K562 (cell line): ENCODE measurements at regions not wholly inside any gene's neighbourhood (a gene's known extent, or its start where the extent isn't known, plus 50 kb on each side); places are given as distances from the start of the nearest gene placed in this dataset.

Source experiments
- DNMT1 ChIP-seq: fragments of 450-650 bp; IDR thresholded peaks from 2 replicates; pipeline ENCODE4 v1.6.1; 2016; ENCODE audit warnings: antibody characterized with exemption, mild to moderate bottlenecking
- ELF4 ChIP-seq: fragments of 450-650 bp; formaldehyde crosslinking; IDR thresholded peaks from 2 replicates; pipeline ENCODE4 v1.4.0; 2022; ENCODE audit warnings: missing genetic modification characterization
- NFRKB ChIP-seq: fragments of 450-650 bp; IDR thresholded peaks from 2 replicates; pipeline ENCODE4 v1.6.1; 2016; ENCODE audit warnings: low read depth
- PYGO2 ChIP-seq: fragments of 450-650 bp; IDR thresholded peaks from 2 replicates; pipeline ENCODE4 v1.6.1; 2016; ENCODE audit warnings: mild to moderate bottlenecking, missing genetic modification characterization, moderate library complexity, missing compliant biosample characterization
- SMARCC2 ChIP-seq: fragments of 450-650 bp; IDR thresholded peaks from 2 replicates; pipeline ENCODE4 v1.6.1; 2017; ENCODE audit warnings: antibody characterized with exemption, moderate library complexity, mild to moderate bottlenecking, low read depth
- TBL1XR1 ChIP-seq, 2 experiments: IDR thresholded peaks; 2 replicates each; pipeline ENCODE4 v1.6.1; 2012; ENCODE audit warnings: improper control_type of control experiment in 2 of 2, low read length in 2 of 2, mild to moderate bottlenecking in 1 of 2
- ZNF217 ChIP-seq: sonication (generic); formaldehyde crosslinking; IDR thresholded peaks from 2 replicates; pipeline ENCODE4 v1.8.0; 2022; ENCODE audit warnings: mild to moderate bottlenecking, missing genetic modification reagents
- TF ChIP-seq, protein P1 (sequence below): fragments of 150-350 bp; conservative IDR thresholded peaks from 2 replicates; pipeline ENCODE4 v1.6.1; 2014; ENCODE audit warnings: low read length
- TF ChIP-seq, protein P2 (sequence below): fragments of 250-450 bp; sonication (Bioruptor Pico); IDR thresholded peaks from 2 replicates; pipeline ENCODE4 v1.4.0; 2020
- TF ChIP-seq, protein P3 (sequence below): sonication (generic); formaldehyde crosslinking; IDR thresholded peaks from 2 replicates; pipeline ENCODE4 v1.8.0; 2022; ENCODE audit warnings: missing genetic modification reagents, mild to moderate bottlenecking, borderline replicate concordance
- TF ChIP-seq, protein P4 (sequence below), 2 experiments: fragments of 450-650 bp; IDR thresholded peaks; 2 replicates each; pipeline ENCODE4 v1.6.1; 2016; ENCODE audit warnings: mild to moderate bottlenecking in 2 of 2, borderline replicate concordance in 1 of 2, low read depth in 1 of 2, moderate library complexity in 1 of 2

- TF ChIP-seq, protein P1, sequence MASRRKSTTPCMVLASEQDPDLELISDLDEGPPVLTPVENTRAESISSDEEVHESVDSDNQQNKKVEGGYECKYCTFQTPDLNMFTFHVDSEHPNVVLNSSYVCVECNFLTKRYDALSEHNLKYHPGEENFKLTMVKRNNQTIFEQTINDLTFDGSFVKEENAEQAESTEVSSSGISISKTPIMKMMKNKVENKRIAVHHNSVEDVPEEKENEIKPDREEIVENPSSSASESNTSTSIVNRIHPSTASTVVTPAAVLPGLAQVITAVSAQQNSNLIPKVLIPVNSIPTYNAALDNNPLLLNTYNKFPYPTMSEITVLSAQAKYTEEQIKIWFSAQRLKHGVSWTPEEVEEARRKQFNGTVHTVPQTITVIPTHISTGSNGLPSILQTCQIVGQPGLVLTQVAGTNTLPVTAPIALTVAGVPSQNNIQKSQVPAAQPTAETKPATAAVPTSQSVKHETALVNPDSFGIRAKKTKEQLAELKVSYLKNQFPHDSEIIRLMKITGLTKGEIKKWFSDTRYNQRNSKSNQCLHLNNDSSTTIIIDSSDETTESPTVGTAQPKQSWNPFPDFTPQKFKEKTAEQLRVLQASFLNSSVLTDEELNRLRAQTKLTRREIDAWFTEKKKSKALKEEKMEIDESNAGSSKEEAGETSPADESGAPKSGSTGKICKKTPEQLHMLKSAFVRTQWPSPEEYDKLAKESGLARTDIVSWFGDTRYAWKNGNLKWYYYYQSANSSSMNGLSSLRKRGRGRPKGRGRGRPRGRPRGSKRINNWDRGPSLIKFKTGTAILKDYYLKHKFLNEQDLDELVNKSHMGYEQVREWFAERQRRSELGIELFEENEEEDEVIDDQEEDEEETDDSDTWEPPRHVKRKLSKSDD, result no peak
- TF ChIP-seq TBL1XR1 (IDR thresholded peaks at IDR 0.05; ENCODE audit: low read length in 2 of 2), result no peak
- no peak for TF ChIP-seq ZNF217 (CRISPR knock-in tag)
- no peak for TF ChIP-seq NFRKB
- TF ChIP-seq, protein P2, sequence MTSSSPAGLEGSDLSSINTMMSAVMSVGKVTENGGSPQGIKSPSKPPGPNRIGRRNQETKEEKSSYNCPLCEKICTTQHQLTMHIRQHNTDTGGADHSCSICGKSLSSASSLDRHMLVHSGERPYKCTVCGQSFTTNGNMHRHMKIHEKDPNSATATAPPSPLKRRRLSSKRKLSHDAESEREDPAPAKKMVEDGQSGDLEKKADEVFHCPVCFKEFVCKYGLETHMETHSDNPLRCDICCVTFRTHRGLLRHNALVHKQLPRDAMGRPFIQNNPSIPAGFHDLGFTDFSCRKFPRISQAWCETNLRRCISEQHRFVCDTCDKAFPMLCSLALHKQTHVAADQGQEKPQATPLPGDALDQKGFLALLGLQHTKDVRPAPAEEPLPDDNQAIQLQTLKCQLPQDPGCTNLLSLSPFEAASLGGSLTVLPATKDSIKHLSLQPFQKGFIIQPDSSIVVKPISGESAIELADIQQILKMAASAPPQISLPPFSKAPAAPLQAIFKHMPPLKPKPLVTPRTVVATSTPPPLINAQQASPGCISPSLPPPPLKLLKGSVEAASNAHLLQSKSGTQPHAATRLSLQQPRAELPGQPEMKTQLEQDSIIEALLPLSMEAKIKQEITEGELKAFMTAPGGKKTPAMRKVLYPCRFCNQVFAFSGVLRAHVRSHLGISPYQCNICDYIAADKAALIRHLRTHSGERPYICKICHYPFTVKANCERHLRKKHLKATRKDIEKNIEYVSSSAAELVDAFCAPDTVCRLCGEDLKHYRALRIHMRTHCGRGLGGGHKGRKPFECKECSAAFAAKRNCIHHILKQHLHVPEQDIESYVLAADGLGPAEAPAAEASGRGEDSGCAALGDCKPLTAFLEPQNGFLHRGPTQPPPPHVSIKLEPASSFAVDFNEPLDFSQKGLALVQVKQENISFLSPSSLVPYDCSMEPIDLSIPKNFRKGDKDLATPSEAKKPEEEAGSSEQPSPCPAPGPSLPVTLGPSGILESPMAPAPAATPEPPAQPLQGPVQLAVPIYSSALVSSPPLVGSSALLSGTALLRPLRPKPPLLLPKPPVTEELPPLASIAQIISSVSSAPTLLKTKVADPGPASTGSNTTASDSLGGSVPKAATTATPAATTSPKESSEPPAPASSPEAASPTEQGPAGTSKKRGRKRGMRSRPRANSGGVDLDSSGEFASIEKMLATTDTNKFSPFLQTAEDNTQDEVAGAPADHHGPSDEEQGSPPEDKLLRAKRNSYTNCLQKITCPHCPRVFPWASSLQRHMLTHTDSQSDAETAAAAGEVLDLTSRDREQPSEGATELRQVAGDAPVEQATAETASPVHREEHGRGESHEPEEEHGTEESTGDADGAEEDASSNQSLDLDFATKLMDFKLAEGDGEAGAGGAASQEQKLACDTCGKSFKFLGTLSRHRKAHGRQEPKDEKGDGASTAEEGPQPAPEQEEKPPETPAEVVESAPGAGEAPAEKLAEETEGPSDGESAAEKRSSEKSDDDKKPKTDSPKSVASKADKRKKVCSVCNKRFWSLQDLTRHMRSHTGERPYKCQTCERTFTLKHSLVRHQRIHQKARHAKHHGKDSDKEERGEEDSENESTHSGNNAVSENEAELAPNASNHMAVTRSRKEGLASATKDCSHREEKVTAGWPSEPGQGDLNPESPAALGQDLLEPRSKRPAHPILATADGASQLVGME (CRISPR knock-in tag), result no peak
- TF ChIP-seq DNMT1, result no peak
- TF ChIP-seq ELF4 (CRISPR knock-in tag), result no peak
- no peak for TF ChIP-seq PYGO2
- TF ChIP-seq, protein P3, sequence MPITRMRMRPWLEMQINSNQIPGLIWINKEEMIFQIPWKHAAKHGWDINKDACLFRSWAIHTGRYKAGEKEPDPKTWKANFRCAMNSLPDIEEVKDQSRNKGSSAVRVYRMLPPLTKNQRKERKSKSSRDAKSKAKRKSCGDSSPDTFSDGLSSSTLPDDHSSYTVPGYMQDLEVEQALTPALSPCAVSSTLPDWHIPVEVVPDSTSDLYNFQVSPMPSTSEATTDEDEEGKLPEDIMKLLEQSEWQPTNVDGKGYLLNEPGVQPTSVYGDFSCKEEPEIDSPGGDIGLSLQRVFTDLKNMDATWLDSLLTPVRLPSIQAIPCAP (CRISPR knock-in tag), result no peak
- TF ChIP-seq SMARCC2, result no peak
- TF ChIP-seq, protein P4, sequence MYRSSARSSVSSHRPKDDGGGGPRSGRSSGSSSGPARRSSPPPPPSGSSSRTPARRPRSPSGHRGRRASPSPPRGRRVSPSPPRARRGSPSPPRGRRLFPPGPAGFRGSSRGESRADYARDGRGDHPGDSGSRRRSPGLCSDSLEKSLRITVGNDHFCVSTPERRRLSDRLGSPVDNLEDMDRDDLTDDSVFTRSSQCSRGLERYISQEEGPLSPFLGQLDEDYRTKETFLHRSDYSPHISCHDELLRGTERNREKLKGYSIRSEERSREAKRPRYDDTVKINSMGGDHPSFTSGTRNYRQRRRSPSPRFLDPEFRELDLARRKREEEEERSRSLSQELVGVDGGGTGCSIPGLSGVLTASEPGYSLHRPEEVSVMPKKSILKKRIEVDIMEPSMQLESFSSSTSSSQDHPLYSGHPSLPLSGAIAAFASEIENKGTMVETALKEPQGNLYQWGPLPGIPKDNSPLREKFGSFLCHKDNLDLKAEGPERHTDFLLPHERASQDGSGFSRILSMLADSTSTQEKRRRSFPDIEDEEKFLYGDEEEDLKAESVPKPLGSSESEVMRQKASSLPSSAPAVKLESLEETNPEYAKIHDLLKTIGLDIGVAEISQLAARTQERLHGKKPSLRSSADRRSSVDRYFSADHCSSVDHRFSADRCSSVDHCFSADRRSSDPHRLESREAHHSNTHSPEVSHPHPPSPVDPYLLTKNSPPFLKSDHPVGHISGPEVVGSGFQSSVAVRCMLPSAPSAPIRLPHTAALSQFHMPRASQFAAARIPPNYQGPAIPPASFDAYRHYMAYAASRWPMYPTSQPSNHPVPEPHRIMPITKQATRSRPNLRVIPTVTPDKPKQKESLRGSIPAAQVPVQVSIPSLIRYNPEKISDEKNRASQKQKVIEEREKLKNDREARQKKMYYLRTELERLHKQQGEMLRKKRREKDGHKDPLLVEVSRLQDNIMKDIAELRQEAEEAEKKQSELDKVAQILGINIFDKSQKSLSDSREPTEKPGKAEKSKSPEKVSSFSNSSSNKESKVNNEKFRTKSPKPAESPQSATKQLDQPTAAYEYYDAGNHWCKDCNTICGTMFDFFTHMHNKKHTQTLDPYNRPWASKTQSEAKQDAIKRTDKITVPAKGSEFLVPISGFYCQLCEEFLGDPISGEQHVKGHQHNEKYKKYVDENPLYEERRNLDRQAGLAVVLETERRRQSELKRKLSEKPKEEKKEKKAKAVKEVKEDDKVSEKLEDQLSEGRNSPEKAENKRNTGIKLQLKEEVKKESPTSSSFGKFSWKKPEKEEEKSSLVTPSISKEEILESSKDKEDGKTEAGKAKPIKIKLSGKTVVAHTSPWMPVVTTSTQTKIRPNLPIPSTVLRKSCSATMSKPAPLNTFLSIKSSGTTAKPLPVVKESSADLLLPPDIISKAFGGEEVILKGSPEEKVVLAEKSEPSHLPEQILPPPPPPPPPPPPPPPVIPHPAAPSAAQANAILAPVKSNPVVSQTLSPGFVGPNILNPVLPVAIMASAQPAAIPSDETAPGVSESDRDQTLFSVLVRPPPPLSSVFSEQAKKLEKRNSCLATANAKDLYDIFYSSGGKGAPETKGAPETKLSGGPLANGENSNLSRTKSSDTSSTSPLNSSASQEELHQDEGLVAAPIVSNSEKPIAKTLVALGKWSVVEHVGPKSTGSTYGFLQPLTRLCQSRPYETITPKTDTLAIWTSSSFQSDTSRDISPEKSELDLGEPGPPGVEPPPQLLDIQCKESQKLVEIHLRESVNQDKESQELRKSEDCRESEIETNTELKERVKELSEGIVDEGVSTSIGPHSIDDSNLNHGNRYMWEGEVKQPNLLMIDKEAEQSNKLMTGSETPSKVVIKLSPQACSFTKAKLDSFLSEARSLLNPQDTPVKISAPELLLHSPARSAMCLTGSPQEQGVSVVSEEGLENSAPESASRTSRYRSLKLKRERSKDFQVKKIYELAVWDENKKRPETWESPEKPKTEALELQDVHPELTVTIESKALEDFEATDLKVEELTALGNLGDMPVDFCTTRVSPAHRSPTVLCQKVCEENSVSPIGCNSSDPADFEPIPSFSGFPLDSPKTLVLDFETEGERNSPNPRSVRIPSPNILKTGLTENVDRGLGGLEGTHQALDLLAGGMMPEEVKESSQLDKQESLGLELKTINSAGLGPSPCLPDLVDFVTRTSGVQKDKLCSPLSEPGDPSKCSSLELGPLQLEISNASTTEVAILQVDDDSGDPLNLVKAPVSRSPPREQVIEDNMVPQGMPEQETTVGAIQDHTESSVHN (IDR thresholded peaks at IDR 0.05; ENCODE audit: borderline replicate concordance in 1 of 2, low read depth in 1 of 2), result no peak
Measured at GRCh38 chr11:109814824-109815223, 278.4 kb upstream of the ZC3H12C start (continued).
